HG03064 (cell line): ENCODE measurements at regions not wholly inside any gene's neighbourhood (a gene's known extent, or its start where the extent isn't known, plus 50 kb on each side); places are given as distances from the start of the nearest gene placed in this dataset.

ENCODE experiments used
- ATAC-seq: cut with Tn5 transposase; IDR thresholded peaks from one replicate; pipeline ENCODE4 v1.9.1; 2021; ENCODE audit warnings: low read depth; ENCODE audit not compliant: unreplicated experiment

DNA sequence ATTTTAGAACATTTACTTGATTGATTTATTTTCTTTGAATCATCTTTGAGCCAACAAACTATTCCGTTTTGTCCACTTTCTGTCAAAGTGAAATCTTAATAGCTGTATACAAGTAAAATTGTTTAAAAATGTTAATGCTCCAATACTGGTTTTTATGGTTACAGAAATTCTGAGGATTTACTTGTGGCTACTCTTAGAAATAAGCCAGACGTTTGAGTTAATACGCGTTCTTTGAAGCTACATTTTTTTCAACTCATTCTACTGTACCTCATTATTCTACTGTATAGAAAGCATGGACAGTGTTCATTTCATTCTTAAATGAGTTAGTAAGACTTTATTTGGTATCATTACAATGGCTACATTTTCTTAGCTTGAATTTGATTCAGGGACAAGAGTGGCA is 996.2 kb upstream of the FLRT2 start:
- ATAC-seq, result no peak

DNA sequence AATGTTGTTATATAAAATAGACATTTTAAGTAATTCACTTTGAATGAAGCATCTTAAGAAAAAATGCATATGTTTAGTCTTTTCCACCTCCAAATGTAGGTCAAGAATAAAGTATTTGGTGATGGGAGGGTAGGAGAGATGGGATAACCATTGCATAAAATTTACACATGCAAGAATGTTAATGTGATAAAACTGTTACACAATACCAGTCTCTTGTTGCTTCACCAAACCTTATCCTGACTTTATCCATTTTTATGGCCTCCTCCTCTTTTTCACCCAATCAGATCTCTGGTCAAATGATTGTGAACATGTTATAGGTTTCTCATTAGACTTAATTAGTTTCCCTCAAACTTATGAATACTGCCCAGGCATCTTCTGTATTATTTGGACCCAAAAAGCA is 994.5 kb upstream of the FLRT2 start:
- ATAC-seq, result no peak

DNA sequence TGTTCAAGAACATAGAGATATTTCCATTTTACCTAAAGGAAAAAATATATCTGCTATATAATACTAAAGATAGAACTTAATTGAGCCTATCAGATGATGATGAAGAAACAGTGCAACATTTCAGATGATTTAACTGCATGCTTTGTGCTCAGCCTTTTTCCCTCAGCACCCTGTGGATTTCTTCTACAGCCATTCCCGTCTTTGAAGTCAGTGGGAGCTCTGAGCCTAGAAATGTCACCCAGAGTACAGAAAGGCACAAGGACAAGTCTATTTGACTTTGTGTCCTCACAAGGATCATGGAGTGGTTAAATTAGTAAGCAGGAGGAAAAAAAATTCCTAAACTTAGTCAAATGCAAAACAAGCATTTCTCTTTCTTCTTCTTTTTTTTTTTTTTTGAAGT is 994.0 kb upstream of the FLRT2 start:
- ATAC-seq, result no peak

GRCh38 chr14:84541018-84541417 is 988.9 kb upstream of the FLRT2 start:
- ATAC-seq, result no peak

GRCh38 chr14:84543859-84544258 is 986.1 kb upstream of the FLRT2 start:
- no peak for ATAC-seq

- ATAC-seq, result no peak
Measured at GRCh38 chr14:84544486-84545131, 985.3 kb upstream of the FLRT2 start.

DNA sequence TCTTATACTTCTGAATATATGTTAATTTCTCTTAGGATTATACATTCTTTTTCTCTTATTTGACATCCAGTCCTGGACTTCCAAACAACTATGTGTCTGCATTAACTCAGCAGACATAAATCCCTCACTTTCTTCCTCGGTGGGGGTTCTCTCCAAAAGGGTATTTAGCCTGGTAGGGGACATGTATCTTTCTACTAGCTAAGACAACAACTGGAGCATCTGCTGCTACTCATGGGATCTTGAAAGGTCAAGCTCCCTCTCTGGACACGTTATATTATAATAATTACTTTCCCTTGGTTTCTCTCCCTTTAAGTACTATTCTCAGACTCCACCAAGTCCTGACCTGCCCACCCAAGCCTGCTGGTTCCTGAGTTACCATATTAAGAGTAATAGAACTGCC is 983.7 kb upstream of the FLRT2 start:
- no peak for ATAC-seq

- ATAC-seq, result no peak
Measured at GRCh38 chr14:84554136-84554535, 975.8 kb upstream of the FLRT2 start.

DNA sequence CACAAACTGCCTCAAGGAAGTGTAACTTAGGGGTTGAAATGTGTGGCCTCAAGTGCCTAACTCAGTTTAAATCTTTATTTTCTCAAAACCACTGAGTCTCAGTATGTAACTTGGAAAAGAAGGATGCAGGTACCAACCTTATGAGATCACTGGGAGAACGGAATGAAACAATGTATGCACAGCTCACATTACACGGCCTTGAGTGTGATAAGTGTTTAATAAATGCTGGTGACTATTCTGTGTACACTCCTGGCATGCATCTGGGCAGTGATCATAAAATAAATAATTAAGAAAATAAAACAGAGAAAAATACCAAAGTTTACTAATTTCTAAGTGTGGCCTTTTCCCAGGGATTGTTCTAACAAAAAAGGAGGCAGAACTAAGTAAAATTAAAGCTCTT is 974.5 kb upstream of the FLRT2 start:
- ATAC-seq, result no peak

DNA sequence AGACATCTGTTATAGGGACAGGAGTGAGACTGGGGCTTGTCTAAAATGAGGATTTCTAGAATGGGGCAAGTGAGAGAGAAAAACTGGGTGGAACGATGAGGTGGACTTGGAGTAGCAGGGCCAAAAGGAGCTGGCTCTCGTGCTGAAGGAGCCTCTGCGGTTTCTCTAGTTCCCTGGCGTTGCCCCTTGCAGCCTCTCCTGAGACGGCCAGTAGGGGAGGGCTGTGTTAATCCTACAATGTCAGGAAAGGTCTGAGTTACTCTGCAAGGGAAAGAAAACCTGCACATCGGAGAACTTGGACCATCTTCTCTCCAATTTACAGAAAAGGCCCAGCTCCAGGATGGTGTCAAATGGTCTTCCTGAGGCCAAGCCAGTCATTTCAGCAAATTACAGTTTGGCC is 963.8 kb upstream of the FLRT2 start:
- no peak for ATAC-seq

- no peak for ATAC-seq
Measured at GRCh38 chr14:84575681-84576080, 954.3 kb upstream of the FLRT2 start.

DNA sequence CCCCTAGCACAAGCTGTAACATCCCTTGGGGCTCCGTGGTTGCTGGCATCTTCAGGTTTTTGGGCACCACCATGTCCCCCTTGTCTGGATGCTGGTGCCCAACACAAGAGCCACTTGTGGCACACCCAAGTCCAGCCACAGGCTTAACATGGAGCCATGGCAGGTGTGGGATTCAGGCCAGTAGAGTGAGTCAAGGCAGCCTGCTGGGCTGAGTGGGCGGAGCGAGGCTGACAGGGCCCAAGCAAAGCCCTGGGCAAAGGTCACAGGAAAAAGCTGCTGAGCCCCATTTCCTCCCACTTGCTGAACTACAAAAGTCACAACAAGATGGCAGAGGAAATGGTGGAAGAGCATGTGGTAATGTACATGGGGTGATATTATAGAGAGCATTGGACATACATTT is 950.7 kb upstream of the FLRT2 start:
- ATAC-seq, result no peak

DNA sequence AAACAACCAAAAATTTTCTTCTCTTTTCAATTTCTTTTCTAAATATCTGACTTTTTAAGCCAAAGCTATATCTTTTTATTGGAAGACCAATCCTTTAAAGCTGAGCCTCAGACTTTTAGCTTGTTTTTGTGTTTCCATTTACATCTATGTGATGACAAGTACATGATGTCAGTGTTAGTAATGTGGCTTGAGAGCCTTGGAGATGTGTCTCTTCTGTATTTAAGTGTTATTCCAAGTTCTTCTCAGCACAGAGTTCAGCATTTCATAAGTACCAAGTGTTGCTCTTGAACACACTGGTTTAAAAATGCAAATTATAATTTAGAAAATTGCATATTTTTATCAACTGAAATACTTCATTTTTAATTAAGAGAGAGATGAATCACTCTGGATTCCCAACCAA is 948.9 kb upstream of the FLRT2 start:
- ATAC-seq, result no peak

DNA sequence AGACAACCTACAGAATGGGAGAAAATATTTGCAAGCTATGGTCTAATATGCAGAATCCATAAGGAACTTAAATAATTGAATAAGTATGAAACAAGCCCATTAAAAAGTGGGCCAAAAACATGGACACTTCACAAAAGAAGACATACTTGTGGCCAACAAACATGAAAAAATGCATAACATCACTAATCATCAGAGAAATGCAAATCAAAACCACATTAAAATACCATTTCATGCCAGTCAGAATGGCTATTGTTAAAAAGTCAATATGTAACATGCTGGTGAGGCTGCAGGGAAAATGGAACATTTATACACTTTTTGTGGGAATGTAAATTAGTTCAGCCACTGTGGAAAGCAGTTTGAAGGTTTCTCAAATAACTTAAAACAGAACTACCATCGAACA is 945.4 kb upstream of the FLRT2 start:
- no peak for ATAC-seq

DNA sequence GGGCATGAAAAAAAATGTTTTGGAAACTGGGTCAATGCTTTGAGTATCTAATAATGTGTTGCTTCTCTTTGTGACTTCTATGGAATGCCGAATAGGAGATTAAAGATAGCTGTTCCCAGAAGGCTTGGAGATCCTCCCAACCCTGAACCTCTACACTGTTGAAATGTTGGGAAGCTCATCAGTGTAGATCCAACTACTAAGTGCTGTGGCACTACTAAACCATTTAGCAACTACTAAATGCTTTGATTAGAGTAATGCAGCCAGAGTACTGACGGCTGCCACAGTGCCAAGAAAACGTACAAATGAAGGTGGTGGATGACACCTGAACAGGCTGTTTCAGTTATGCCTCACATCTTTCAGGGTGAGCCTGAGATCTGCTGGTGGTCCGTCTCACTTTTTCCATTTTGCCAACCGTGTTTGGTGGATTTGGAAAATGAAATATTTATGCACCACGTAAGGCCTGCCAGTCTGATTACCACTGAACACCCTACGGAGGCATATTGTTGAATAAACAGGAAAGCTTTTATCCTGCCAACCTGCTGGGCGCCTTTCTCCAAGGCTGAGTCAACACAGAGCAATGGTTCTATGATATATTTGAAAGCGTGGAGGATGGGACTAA is 938.0 kb upstream of the FLRT2 start:
- no peak for ATAC-seq

DNA sequence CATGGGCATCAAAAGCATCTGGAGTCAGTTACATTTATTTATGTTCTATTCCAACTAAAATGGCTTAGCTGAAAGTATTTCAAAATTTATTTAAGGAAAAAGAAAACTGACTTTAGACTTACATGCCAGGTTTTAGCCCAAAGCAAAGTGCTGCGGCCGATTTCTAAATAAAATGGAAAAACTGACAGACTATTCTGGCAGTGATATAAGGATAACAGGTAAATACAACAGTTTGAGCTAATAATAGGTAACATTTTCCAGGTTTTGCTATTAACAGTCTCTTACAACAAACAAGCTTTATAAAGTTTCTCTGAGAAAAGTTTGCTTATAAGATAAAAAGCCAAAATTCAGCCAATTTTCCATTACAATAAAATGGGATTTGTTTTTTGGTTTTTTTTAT is 937.2 kb upstream of the FLRT2 start:
- ATAC-seq, result no peak

GRCh38 chr14:84610086-84610485 is 919.9 kb upstream of the FLRT2 start:
- ATAC-seq, result no peak

DNA sequence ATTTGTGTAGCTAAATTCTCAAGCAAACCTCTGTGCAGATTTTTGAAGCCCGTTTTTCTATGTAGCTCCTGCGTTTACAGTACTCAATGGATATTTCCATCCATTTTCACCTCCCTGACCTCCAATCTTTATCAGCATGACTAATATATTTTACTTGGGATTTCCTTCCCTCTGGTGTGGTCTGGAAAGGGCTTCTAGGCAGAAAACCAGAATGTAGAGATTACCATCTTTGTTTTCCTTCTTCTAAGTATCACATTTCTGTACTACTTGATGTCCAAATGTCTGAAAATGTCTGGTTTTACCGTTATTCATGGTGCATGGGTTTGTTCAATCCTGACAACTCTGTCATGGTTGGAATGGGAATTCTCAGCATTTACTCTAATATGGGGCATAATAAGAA is 907.6 kb upstream of the FLRT2 start:
- ATAC-seq, result no peak

- ATAC-seq, result no peak
Measured at GRCh38 chr14:84643446-84643845, 886.5 kb upstream of the FLRT2 start.

DNA sequence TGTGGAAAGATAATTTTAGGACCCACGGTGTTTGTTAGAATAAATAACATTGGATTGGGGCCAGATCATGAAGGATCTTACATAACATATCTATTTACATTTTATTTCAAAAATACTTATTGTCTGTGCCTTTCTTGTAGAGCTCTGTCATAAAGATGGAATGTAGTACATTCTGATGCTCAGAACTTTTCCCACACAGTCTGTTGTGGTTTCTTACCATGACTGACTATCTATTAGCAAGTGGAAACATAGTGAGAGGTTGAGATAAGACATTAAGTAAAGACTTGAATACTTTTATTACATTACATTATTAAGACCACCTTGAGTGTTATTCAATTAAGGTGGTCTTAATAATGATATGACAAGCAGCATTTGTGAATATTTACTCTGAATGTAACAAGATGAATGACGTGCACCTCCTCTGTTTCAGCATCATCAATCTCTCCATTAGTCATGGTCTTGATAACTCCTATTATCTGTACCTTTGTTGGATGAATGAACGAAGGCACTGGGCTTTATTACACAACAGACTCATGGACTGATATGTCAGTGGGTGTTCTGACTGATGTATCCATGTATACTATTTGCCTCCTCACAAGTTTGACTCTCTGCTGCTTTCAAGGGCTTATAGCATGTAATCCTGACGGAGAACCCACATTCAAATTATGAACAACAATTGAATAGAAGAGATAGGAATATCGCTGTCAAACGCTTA is 883.0 kb upstream of the FLRT2 start:
- ATAC-seq, result no peak

- no peak for ATAC-seq
Measured at GRCh38 chr14:84655014-84655413, 874.9 kb upstream of the FLRT2 start.

DNA sequence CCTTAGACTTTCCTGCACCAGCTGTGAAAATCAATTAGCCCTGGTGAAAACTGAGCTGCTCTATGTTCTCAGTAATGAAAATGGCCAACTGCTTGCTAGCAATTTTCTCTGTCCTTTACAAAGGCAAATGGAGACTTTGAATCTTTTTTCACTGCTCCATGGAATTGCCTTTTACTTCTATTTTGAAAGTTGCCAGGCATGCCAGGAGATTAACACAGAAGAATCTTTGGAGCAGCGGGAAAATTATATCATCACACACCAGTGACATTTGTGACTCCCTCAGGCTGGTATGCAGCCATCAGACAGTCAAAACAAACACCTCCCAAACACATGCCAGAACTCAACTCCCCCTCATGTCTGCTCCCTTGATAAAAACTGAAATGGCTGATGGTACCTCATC is 872.0 kb upstream of the FLRT2 start:
- no peak for ATAC-seq
